Retina (tissue), 1 donor: ENCODE measurements at regions not wholly inside any gene's neighbourhood (a gene's known extent, or its start where the extent isn't known, plus 50 kb on each side); places are given as distances from the start of the nearest gene placed in this dataset.

Experiments
- DNase-seq: peaks from one replicate; pipeline ENCODE4 v3.0.0-alpha.2; 2016

DNA sequence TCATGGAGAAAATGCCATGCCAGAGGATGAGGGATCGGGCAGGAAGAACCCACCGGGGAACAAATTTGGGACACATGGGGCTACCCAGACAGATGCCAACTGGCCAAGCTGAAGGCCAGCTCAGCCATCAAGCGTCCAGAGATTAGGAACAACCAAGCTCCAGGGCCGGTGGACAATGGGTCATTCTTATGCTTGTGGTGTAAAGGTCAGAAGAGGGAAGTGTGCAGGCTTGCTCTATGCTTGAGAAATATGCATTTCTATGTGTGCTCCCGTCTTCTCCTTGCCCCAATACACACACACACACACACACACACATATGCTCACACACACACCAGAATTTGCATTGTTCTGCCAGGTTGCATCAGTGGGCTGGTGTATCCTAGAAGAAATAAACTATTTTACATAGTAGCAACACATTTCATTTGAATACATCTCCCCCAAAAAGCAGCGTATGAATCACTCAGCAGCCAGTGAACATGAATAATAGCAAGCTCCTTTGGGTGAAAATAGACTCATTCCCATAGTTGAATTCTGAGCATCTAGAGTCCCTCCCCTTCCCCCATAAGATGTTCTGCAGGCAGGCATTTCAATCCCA lies 201.9 kb upstream of the PPARGC1A start:
- DNase-seq = no peak

DNA sequence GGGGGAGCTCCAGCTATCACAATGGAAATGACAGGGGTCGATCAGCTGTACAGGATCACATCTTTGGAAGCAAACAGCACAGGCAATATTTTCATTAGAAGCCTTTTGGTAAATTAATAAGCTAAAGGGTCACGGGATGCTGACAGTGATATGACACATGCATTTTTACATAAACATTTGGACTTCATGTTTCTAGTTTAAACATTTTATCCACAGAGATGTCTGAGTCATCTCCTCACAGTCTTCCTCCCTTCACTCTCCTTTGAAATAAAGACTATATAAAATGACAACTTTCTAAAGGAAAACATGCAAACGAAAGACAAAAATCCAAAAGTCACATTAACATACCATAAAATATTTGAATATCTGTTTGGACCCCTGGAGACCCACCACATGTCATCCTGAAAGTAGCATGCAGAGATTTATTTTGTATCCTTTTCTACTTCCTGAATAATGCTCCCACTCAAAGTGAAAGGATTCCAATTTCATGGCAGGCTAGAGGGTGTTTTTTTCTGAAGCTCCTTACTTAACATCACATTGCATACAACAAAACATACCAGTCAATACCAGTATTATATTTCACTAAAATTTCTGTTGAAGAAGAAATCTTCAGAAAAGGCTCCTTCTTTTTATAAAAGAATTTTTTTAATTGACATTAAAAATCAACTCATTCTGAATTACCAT lies 200.1 kb upstream of the PPARGC1A start:
- no peak for DNase-seq

DNA sequence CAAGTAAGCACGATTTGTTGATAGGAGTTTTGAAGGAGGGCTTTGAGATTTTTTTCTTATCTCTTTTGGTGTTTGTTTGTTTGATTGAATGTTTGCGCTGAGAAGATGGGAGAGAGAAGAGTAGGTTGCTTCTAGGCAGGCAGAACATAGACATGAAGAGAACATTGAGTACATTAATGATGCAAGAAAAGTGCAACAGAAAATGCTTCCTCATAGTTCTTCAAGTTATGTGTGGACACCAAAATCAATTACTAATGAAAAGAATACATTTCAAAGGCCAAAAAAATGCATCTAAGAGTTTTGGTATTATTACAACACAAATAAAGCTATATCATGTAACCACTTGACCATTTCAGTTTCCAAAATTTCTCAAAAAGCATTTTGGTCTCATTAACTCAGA lies 191.0 kb upstream of the PPARGC1A start:
- no peak for DNase-seq

DNA sequence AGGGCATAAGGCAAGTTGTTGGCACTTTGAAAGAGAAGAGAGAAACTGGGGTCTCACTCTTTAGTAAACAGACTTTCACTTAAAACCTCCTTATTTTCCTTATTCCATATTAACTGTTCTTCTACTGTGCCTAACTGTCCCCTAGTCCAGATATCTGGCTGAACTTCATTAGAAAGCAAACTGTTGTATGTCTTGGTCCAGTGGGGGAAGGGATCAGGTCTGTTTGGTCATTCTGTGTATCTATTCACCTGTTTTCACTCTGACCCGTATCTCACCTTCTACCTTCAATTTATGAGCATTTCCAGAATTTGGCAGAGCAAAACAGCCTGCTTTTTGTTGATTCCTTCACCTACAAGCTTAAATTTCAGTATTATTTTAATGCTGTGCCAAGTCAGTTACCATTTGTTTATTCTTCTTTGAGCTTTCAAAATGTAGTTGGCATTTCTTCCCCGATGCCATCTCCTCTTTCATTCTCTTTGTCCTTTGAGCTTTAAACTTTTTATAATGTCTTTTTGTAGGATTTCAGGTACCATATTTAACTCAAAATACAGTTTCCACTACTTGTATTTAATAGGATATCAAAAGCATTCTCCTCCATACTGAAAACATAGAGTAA lies 188.6 kb upstream of the PPARGC1A start:
- DNase-seq = no peak

DNA sequence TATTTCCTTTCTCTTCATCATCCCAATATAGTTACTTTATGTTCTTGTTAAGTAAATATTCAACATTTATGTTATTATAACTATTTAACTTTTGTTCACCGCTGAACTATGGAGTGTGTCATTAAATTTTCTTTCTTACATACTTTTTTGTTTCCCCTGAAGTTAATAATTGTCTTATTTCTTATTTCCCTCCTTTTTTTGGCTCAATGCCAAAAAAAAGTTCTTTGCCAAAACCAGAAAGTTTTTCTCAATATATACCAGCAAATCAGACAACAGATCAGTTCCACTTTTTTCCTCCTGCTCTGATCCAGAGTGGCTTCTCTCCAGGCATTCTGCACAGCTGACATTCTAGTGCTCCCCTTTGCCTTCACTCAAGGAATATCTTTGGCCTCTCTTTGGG lies 187.0 kb upstream of the PPARGC1A start:
- DNase-seq = no peak

DNA sequence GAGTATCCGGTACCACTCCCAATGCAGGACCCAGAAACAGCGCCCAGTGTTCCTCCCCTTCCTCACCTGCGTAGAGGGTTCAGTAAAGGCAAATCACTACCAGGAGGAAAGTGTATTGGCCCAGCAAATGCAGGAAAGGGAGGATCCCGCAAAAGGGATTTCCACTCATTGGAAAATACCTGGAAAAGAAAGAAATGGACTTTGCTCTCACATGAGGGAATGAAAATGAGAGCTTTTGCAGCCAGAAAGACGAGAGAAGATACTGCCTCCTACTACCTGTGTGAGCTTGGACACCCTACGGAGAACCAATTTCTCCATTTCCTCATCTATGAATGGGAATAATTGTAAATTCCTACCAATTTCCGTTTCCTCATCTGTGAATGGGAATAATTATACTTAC lies 184.1 kb upstream of the PPARGC1A start:
- DNase-seq = no peak

DNA sequence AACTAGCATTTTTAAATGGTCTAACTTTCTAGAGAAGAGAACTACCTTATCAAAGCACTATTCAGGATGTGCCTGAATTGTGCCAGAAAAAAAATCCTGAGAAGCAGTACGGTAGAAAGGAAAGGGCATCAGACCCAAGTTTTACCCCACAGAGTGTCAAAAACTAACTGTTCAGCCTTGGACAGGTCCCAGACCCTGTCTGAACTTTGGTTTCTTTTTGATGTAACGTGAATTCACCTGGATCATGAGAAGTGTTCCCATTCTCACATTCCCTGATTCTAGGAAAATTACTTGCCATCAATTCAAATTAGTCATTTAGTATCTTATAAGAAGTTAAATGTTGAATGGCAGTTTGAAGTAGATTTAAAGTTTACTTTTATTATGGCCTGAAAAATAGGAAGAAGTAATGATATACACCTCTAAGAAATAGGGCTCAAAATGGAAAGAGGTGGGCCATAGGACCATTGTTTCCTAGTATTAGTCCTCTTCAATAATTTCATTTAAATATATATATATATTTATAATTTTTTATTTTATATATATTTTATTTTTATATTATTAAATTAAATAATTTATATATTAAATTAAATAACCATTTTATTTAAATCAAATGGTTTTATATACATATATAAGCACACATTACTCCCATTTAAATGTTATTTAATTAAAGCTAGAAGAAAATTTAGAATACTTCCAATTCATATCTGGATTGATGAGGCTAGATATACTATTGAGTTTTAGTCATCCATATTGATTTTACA lies 181.9 kb upstream of the PPARGC1A start:
- DNase-seq = no peak

DNA sequence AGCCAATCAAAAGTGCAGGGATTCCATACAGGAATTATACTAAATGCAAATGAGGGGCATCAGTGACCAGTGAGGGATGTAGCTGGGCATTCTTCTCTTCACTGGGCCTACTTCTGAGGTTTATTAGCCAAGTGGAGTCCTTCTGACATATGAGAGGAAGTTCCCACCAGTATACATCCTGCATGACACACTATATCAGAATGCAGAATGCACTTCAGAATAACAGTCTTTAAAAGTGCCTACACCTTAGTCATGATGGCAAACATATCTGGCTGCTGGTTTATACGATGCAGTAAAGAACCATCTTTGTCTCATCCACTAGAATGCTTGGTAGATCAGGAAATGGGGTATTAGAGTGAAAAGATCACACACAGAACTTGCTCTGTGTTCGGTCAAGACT lies 180.3 kb upstream of the PPARGC1A start:
- no peak for DNase-seq

DNA sequence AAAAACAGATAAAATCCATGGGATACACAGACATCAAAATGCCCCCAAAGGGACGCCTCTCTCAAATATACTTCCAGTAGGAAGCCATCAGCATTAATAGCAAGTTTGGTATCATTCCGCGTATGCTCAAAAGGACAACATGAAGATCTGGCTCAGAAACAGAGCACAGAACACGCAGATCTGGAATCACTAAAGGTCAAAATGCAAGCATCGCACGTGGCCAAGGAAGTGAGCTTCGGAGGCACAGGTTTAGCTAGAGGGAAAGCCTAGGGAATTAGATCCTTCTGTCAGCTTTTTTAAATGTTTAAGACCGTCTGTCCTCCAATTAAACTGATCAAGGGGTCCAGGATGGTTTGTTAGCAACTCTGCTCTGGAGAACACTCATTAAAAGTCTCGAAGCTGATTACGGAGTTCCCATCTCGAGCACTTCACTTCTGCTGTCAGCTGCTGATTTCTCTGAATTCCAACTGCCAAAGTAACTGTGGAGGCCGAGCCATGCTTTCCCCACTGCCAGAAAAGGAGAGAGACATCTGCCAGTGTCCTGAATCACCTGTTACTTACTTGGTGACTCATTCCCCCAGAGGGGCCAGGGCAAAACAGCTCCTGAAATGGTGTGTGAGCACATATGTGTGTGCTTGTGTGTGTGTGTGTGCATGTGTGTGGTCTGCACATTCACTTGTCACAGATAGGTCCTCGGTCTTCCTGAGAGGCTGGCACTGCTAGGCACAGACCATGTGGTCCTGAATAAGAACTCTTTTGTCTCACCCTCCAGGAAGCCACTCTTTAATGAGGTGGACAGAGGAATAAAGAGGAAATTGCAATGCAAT lies 177.7 kb upstream of the PPARGC1A start:
- peak; percentile 74 for DNase-seq

DNA sequence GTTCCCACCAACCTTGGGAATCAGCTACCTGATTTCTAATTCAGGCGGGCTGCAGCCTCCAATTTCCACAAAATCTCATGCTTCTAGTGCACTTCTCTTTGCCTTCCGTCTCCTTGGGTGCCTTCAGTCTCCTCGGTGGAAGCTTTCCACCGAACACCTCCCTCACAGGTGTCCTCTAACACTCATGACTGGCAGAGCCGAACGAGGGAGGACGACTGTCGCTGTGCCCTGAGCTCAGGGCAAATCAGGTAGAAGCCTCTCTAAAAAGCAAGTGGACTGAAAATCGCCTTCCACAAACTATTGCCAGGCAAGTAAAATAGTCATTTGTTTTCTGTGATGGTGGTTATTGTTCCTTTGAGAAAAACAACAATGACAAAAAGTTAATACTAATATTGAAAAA lies 176.1 kb upstream of the PPARGC1A start:
- DNase-seq = no peak

DNA sequence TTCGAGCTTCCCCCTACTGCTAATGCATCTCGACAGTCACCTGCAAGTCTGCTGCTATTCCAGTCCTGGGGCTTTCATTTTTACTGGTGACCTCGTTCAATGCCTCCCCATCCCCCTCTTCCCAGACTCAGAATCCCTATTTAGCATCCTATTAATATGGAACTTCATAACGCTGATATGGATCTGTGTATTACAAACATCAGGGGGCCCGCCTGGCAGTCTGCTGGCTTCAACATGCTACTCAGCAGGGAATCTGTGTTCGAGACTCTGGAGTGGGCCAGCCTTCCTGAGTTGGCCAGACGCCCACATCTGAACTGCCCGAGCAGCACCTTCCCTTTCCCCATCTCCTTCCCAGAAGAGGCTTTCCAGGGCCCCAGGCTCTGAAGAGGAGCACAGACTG lies 173.9 kb upstream of the PPARGC1A start:
- DNase-seq = peak; percentile 70

DNA sequence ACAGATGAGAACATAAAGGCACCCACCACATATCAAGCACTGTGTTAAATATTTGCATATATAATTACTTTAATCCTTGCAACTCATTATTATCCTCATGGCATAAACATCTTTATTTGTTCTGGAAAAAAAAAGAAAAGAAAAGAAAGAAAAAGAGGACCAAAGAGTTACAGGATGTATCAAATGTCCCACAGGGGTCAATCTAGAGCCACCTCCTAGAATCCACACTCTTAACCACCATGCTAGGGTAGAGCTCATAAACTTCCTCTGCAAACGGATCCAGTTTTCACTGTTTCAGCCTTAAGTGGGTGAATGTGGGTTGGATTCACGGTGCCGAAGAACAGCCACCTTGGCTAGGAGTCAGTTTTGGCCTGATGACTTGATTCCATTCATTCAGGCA lies 171.1 kb upstream of the PPARGC1A start:
- DNase-seq = no peak

DNA sequence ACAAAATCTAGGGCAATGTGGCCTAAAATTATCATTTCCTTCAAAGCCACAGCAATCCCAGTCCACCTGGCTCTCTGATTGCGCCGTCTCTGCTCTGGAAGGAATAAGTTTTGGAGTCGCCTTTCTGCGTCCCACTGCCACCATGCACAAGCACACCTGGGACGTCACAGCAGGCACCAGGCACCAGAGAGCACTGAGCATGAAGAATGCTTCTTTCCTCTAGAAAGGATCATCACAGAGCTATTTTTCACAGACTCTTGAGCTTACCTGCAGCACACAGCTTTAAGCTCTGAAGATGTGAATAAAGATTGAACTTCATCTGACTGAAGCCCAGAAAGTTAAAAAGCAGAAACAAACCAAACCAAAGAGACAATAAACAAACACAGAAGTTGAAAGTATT lies 170.0 kb upstream of the PPARGC1A start:
- DNase-seq = no peak

DNA sequence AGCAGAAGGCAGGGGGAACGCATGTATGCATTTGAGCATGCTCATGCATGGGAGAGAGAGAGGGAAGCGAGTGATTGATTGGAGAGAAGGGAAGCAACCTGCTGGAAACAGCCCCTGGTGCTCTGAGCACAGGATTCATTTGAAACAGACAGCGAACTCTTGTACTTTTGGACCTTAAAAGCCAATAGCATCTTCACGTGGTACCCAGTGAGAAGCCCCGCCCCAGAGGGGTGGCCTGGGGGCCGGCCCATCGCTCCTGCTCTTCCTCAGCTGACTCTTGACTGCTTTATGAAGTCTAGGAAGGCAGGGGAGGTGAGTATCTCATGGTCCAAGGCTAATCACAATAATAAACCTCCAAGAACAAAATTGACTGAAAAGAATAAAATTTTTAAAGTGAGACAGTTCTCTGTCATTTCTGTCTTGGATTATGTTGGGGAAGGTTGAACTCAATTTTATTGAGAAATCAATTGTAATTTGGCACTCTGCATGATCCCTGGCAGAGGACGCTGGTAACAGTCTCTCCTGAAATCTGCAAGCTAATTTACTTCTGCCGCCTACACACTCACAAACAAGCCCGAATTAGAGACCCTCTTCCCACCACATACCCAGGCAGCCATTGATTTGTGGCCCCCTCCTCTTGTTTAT lies 168.2 kb upstream of the PPARGC1A start:
- no peak for DNase-seq

DNA sequence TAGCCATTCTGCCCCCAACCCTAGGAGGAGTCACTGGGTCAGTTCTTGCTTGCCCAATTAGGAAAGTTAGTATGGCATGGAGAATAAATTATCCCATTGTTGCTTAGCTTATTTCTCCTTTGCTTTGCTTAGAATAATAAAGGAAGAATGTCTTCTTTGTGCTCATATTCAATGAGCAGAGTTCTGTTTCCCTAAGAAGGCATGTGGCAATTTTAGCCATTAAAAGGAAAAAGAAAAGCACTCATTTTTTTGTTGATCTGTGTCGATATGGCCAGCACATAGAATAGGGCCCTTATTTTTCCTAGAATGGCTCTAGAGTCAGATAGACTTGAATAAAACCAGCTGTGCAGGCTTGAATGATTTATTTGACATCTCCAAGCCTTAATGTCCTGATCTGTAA lies 166.4 kb upstream of the PPARGC1A start:
- DNase-seq = no peak

DNA sequence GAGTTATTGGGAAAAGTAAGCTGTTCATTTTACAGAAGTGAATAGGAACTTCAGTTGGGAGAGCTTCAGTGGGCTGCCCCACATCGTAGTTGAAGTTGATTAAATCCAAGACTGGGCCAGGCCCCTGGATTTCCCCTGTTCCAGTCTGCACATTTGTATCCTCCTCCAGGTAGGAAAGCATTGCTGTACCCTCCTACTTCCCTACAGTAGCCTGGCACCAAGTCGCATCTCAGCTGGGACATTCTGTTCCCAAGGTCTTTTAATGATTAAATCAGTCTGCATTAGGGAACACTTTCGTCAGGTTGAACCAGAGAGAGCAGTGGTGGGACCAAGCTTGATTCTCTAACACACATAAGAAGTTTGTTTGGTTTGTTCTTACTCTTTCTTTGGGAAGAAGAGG lies 165.8 kb upstream of the PPARGC1A start:
- DNase-seq = no peak

DNA sequence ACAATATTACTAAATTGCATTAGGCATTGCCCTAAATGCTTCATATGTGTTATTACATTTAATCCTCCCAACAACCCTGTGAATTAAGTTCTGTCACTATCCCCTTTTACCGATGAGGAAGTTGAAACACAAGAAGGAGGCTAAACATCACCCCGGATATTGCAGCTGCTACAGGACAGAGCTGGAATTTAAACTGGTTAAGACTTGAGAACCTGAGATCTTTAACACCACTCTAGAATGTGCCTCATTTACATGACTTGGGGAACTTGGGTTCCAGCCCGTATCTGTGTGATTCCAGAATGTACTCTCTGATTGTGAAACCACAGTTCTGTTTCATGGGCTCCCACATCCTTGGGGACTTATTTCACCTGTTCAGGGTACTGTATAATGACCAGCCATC lies 165.1 kb upstream of the PPARGC1A start:
- no peak for DNase-seq

DNA sequence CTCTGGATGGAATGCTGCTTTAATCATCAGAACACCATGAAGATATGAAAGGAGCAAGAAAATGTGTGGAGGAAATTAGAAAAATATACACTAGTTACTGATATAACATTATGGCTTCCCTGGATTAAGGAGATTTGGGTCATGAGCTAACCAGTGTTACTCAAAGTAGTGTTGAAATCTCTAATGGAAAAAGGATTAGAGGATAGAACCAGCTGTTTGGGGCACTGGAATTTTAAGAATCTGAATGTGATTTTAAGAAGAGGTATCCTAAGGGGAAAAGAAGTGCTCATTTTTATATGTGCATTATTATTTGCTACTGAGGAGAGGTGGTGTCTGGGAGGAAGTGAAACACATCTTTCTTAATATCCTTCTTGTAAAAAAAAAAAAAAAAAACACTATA lies 164.1 kb upstream of the PPARGC1A start:
- DNase-seq = no peak

DNA sequence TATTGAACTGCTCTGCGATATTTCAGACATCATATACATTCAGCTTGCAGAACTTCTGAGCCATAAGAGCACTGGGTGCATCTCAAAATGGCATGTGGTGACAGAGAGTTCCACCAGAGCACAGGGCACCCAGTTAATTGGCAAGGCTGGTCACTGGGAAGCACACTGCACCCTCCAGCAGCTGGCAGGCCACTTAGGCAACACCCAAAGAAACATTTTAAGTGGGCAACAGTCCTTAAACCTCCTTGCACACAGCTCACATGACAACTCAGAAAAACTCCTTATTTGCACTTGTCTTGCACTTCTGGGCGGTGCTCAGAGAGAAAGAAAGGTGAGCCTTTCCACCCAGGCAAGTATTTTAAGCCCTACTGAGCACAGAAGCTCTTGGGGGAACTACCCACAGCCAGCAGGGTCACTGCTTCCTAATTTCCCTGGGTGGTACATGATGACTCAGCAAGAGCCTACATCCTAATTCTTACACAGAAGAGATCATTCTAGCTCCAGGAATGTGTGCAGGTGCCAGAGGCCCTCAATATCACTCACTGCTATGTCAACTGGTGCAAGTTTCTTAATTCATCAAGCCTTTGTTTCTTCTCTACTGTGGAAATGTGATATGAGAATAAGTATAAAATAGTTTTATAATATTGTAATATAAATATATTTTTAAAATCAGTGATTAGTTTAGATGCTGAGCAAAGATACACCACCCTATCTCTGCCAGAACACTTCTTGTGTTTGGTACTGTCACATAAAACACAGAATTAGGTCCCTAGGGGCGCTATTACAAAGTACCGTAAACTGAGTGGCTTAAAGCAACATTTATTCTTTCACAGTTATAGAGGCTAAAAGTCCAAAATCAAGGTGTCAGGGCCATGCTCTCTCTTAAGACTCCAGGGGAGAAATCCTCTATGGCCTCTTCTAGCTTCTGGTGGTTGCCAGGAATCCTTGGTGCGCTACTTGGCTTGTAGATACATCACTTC lies 155.1 kb upstream of the PPARGC1A start:
- no peak for DNase-seq

DNA sequence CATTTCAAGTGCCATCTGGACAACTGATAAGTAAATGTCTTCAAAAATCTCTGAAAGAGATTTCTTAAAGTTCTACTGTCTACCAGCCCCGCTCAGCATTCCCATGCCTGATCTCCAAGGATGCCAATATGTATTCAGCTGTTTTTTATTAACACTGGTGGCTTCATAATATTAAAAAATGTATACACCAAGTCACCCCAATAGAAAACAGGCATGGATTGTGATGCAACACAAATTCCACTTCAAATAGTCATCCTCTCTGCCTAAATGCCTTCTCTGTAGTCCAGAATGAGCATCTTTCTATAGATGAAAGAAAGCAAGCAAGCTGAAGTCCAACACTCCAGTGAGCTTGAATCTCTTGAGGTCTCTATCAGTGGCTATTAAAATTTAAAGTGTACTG lies 152.2 kb upstream of the PPARGC1A start:
- no peak for DNase-seq

DNA sequence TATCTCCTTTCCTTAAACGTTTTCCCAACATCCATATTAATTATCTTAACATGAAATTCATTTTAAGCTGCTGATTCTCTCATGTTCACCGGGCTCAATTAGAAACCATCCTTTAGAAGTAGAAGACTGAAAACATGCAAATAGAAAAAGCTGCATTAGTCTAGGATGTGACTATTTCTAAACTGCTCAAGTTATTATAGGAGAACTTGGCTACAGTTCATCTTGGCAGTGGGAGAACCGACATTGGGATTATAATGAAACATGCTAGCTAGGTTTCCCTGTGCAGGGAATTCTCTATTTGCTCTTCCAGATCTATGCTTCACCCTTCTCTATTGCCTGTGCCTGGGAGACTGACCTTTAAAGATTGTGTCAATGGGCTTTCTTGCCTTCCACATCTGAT lies 151.0 kb upstream of the PPARGC1A start:
- DNase-seq = no peak
